ENCODE measurements at regions not wholly inside any gene's neighbourhood (a gene's known extent, or its start where the extent isn't known, plus 50 kb on each side); places are given as distances from the start of the nearest gene placed in this dataset.

- no peak for DNase-seq
These were observed 80.4 kb downstream of the HSPH1 start for GRCh38 chr13:31081316-31081715.

- DNase-seq, result no peak
These were observed 86.9 kb downstream of the HSPH1 start for GRCh38 chr13:31074756-31075155.

GRCh38 chr13:31073859-31074718 is 87.6 kb downstream of the HSPH1 start:
- peak in 2 of 4 experiments; percentile 4 for DNase-seq

GRCh38 chr13:31072041-31072440 is 89.7 kb downstream of the HSPH1 start:
- no peak for DNase-seq

GRCh38 chr13:31069808-31070534 is 91.7 kb downstream of the HSPH1 start:
- no peak for DNase-seq

- no peak for DNase-seq
These were observed 93.6 kb downstream of the HSPH1 start for GRCh38 chr13:31068119-31068423.

- DNase-seq, result no peak
These were observed 94.1 kb downstream of the HSPH1 start for GRCh38 chr13:31067416-31068118.

- no peak for DNase-seq
These were observed 97.1 kb downstream of the HSPH1 start for GRCh38 chr13:31064636-31065035.

- no peak for DNase-seq
These were observed 97.9 kb downstream of the HSPH1 start for GRCh38 chr13:31063772-31064171.

- no peak for DNase-seq
These were observed 101.0 kb downstream of the HSPH1 start for GRCh38 chr13:31060655-31061054.

GRCh38 chr13:31060220-31060619 is 101.5 kb downstream of the HSPH1 start:
- DNase-seq, result no peak

- DNase-seq, result no peak
These were observed 104.2 kb downstream of the HSPH1 start for GRCh38 chr13:31057403-31058033.

GRCh38 chr13:31056644-31057271 is 104.9 kb downstream of the HSPH1 start:
- no peak for DNase-seq

GRCh38 chr13:31055589-31055988 is 106.1 kb downstream of the HSPH1 start:
- DNase-seq, result no peak

GRCh38 chr13:31054632-31055031 is 107.1 kb downstream of the HSPH1 start:
- no peak for DNase-seq

GRCh38 chr13:31053896-31054295 is 107.8 kb downstream of the HSPH1 start:
- no peak for DNase-seq

GRCh38 chr13:31053091-31053490 is 108.6 kb downstream of the HSPH1 start:
- DNase-seq, result no peak

GRCh38 chr13:31052478-31052877 is 109.2 kb downstream of the HSPH1 start:
- no peak for DNase-seq

- DNase-seq, result no peak
These were observed 109.7 kb downstream of the HSPH1 start for GRCh38 chr13:31051999-31052398.

- no peak for DNase-seq
These were observed 111.0 kb downstream of the HSPH1 start for GRCh38 chr13:31050486-31051400.

- no peak for DNase-seq
These were observed 111.9 kb downstream of the HSPH1 start for GRCh38 chr13:31049833-31050232.

GRCh38 chr13:31049083-31049482 is 112.6 kb downstream of the HSPH1 start:
- DNase-seq, result no peak
